Fibroblast of upper back skin (primary cell): ENCODE measurements at regions not wholly inside any gene's neighbourhood (a gene's known extent, or its start where the extent isn't known, plus 50 kb on each side); places are given as distances from the start of the nearest gene placed in this dataset.
"Not testable (repeated sequence)": the region's sequence is repeated elsewhere in the genome, so short reads cannot be mapped to it uniquely, and the experiment has no call there.

Source experiments
- DNase-seq: peaks from one replicate; pipeline ENCODE4 v3.0.0-alpha.2; 2013

GRCh38 chr11:109682788-109683187 lies 260.8 kb downstream of the C11orf87 start:
- DNase-seq, result not testable (repeated sequence)

- peak; percentile 22 for DNase-seq
Observed at GRCh38 chr11:109695696-109696095, 273.7 kb downstream of the C11orf87 start.

- DNase-seq, result peak; percentile 41
Observed at GRCh38 chr11:109696191-109696897, 274.4 kb downstream of the C11orf87 start.

DNA sequence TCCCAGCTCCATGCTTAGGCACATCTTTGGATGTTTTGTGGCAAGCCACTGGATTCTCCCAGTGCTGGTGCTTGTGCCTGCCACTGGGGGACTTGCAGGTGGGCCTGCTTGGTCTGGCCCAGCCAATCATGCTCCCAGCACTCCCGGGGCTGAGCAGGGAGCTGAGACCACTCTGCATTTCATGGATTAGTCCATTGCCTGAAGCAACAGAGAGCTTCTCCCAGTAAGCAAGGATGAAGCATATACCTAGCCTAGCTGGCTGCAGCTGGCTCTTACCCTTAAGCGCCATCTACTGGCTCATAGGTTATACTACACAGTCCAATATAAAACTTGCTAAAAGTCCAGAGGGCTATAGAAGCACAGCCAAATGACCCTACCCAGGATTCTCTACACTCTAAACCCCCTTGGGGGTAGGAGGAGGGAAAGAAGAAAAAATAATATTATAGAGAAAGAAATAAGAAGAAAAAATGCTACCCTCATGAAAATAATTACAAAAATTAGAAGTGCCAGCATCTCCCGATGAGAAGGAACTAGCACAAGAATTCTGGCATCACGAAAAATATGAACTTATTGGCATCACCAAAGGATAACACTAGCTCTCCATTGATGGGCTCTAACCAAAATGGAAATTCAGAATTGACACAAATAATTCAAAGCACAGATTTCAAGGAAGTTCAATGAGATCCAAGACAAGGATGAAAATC lies 275.3 kb downstream of the C11orf87 start:
- DNase-seq, result peak; percentile 57

DNA sequence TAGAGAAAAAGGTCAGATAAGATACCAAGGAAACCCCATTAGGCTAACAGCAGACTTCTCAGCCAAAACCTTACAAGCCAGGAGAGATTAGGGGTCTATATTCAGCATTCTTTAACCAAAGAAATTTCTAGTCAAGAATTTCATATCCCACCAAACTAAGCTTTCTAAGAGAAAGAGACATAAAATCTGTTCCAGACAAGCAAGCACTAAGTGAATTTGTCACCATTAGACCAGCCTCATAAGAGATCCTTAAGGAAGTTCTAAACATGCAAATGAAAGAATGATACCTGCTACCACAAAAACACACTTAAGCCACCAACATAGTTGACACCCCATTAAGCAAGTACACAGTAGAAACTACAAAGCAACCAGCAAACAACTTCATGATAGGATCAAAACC lies 276.2 kb downstream of the C11orf87 start:
- no peak for DNase-seq

- no peak for DNase-seq
Observed at GRCh38 chr11:109704432-109704831, 282.4 kb downstream of the C11orf87 start.

DNA sequence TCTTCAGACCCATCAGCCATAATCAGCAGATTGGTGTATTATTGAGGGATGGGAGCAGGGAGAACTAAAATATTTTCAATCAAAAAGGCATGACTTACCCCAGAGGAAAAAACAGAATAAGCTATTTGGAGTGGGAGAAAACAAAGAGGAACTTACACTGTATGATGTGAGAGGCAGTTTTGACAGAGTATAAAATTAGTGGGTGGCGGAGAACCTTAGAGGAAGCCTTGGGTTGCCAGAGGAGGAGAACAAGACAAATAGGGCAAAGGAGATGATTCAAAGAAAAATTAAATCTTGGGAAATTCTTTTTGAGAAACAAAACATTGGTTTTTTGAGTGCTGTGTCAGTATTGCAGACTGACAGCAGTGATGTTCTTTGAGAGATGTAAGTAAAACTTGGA lies 285.0 kb downstream of the C11orf87 start:
- no peak for DNase-seq

DNA sequence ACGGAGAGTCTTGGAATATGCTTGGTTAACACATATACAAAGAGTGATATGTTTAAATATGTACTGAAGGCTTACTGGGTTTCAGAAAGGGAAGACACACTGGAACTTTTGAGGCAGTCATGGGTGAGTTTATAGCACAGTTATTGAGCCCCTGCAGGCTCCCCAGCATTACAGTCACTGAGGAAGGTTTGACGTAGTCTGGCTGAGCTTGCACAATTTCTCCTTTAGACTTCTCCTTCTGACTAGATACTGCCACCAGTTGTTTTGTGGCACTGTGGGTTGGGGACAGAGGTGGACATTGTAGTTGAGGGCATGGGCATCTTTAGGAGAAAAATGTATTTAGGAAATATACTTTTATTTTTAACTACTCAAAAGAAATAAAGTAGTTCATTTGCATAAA lies 285.4 kb downstream of the C11orf87 start:
- no peak for DNase-seq

- DNase-seq, result no peak
Observed at GRCh38 chr11:109708184-109708583, 286.2 kb downstream of the C11orf87 start.

- DNase-seq, result not testable (repeated sequence)
Observed at GRCh38 chr11:109714444-109714843, 292.5 kb downstream of the C11orf87 start.

- DNase-seq, result not testable (repeated sequence)
Observed at GRCh38 chr11:109715424-109715823, 293.4 kb downstream of the C11orf87 start.

- peak; percentile 50 for DNase-seq
Observed at GRCh38 chr11:109726061-109726460, 304.1 kb downstream of the C11orf87 start.

DNA sequence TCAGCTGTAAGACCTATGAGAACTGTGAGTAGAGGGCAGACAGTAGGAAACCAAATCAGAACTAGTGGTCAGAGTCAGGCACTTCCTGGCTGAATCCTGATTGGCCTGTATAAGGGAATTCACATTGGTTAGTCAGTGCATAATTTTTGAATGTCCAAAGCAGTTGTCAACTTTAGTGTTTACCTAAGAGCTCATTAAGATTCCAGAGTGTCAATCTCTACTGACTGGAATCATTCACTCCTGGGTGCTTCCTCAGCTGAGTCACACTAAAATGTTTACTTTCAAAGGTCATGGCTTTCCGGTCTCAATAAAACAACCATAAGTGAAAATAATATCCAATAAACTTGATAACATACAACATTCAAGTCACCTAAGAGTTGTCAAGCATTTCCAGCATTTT lies 306.1 kb downstream of the C11orf87 start:
- DNase-seq, result no peak

- no peak for DNase-seq
Observed at GRCh38 chr11:109729761-109730160, 307.8 kb downstream of the C11orf87 start.

DNA sequence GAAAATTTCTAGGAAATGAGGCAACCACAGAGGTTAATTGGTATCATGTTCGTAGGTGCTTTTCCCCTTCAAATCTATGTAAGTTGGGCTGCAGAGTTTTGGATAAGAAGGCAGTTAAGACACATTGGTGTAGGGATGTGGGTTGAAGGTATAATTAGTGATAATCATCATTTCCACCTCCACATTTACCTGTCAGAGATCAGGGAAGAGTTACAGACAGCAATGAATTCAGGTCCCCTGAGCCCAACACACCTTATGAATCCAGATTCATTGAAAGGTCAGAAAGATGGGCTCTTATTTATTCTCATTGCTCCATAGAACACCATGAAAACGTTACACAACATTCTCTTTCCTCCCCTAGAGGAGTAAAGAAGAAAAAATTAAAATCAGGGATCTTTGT lies 308.7 kb downstream of the C11orf87 start:
- no peak for DNase-seq

- DNase-seq, result peak; percentile 17
Observed at GRCh38 chr11:109731451-109731850, 309.5 kb downstream of the C11orf87 start.

DNA sequence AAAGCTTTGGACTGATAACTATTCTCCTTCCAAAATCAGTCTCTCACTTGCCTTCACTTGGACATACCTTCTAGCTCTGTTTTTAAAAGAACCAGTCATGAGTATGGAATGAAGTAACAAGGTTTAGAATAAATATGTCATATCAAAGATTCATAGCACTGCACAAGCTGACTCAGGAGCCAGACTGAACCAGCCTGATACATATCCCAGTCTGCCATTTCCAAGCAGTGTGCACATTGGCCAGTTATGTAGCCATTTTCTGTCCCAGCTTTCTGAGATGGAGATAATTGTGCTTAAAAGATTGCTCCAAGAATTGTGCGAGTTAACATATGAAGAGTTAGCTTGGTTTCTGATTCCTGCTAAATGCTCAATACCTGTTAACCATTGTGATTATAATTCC lies 311.3 kb downstream of the C11orf87 start:
- peak; percentile 66 for DNase-seq

DNA sequence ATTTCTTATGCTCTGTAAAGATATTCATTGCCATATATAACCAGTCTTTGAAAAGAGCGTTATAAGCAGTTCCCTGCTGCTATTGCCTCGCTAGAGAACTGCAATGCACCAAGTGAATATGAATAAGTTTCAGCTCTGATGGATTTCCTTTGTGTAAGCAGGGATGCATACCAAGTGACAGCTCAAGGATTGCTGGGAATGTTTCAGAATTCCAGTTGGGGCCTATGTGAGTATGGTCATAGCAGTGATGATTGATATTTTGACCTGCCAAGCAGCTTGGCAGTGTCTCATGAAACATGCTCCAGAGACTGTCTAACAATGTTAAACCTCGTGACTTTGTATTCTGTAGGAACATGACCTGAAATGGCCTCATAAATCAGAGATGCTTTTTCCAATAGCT lies 312.6 kb downstream of the C11orf87 start:
- peak; percentile 87 for DNase-seq

GRCh38 chr11:109735128-109735527 lies 313.1 kb downstream of the C11orf87 start:
- peak; percentile 21 for DNase-seq

DNA sequence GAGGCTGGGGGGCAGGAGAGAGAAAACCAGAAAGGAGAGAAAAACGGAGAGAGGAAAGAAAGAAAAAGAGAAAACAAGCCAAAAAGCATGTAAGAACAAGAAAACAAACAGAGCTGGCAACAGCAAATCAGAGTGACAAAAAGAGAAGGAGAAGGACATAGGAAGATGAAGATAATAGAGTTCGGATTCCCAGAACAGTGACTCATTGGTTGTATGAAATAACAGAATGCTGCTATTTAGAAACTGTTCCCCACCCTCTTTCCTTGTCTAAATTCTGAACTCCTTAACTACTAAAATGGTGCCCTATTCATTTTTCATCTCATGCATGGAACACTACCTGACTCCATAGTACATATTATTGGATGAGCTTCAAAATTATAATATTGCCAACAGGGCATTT lies 317.4 kb downstream of the C11orf87 start:
- no peak for DNase-seq

DNA sequence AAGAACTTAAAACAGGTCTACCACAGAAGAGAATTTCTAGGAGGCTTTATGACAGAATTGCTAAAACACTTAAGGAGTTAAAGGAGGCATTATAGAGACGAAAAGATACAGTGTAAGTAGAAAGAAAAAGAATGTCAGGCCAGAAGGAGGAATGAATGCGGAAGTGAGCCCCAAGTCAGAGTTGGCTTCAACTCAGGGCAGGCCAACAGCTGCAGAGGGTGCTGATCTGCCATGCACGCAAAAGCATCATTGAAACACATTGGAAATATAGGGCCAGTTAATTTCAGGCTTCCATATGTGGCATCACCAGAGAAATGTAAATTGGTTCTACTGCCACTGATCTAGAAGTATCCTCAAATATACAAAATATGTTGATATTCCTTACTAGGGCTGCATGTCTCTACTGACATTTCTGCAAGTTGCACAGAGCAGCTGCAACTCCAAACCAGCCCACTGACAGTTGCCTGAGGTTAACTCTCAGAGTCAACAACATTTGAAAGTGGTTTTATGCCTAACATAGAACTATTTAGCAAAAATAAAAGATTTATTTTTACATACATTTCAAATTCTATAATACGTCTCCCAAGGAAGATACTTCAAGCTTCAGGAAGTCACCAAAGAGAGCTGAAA lies 324.1 kb downstream of the C11orf87 start:
- DNase-seq, result no peak

DNA sequence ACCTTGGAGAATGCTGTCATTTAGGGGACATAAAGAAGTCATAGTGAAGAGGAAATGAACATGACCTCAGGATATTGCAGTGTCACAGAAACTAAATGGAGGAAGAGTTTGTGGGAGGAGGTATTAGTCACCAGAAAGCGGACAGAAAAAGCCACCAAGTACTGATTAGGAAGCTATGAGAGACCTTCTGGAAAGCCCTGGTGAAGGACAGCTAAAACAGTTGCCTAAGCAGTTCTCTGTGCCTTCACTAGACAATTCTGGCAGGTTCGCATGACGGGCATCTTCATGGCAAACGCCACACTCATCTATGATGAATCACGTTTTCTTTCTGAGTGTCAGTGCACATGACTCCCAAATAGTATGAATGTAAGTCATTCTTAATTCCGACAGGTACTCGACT lies 325.8 kb downstream of the C11orf87 start:
- no peak for DNase-seq

- DNase-seq, result no peak
Observed at GRCh38 chr11:109749476-109749875, 327.5 kb downstream of the C11orf87 start.

DNA sequence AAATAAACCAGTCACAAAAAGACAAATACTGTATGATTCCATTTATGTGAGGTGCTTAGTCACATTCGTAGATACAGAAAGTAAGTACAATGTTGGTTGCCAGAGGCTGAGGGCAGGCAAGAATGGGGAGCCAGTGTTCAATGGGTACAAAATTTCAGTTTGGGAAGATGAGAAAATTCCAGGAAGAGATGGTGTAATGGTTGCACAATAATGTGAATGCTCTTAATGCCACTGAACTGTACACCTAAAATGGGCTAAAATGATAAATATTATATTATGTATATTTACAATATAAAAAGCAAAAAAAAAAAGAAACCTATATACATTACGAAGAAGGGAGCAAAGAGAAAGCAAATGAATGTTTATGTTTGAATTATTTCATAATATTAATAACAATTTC lies 329.0 kb downstream of the C11orf87 start:
- no peak for DNase-seq
